ENCODE measurements at regions not wholly inside any gene's neighbourhood (a gene's known extent, or its start where the extent isn't known, plus 50 kb on each side); places are given as distances from the start of the nearest gene placed in this dataset.
"Not testable (repeated sequence)": the region's sequence is repeated elsewhere in the genome, so short reads cannot be mapped to it uniquely, and the experiment has no call there.

- no peak for TF ChIP-seq CTCF (IDR thresholded peaks at IDR 0.05; ENCODE audit: insufficient read depth, low read length, poor library complexity, severe bottlenecking)
- Histone ChIP-seq H3K36me3 (ENCODE audit: control insufficient read depth, insufficient read depth, low read length) (no peaks in the 10 kb centered on the region), H3K4me3 (ENCODE audit: low read depth, low read length) (no peak overlapping the region), H3K27me3 (ENCODE audit: control insufficient read depth, insufficient read depth, low read length) (no peaks in the 10 kb centered on the region)
- no peak for DNase-seq (ENCODE audit: low read depth)
These were observed 95.5 kb upstream of the CREB1 start for GRCh38 chr2:207434306-207434705.

- TF ChIP-seq CTCF (IDR thresholded peaks at IDR 0.05; ENCODE audit: insufficient read depth, low read length, poor library complexity, severe bottlenecking), result no peak
- Histone ChIP-seq H3K27me3 (ENCODE audit: control insufficient read depth, insufficient read depth, low read length) (no peaks in the 10 kb centered on the region), H3K36me3 (ENCODE audit: control insufficient read depth, insufficient read depth, low read length) (no peaks in the 10 kb centered on the region)
These were observed 94.8 kb upstream of the CREB1 start for GRCh38 chr2:207434899-207435465.

GRCh38 chr2:207437136-207437523 is 92.6 kb upstream of the CREB1 start:
- TF ChIP-seq CTCF (IDR thresholded peaks at IDR 0.05; ENCODE audit: insufficient read depth, low read length, poor library complexity, severe bottlenecking), result no peak
- Histone ChIP-seq H3K27me3 (ENCODE audit: control insufficient read depth, insufficient read depth, low read length) (no peaks in the 10 kb centered on the region), H3K4me3 (ENCODE audit: low read depth, low read length) (no peak overlapping the region), H3K36me3 (ENCODE audit: control insufficient read depth, insufficient read depth, low read length) (no peaks in the 10 kb centered on the region)
- no peak for DNase-seq (ENCODE audit: low read depth)

More at GRCh38 chr2:207434899-207435465, 94.8 kb upstream of the CREB1 start:
- DNase-seq (ENCODE audit: low read depth), result no peak
- H3K4me3 ChIP-seq (ENCODE audit: low read depth, low read length), result no peak overlapping the region

- no peak for TF ChIP-seq CTCF (IDR thresholded peaks at IDR 0.05; ENCODE audit: insufficient read depth, low read length, poor library complexity, severe bottlenecking)
- H3K27me3 ChIP-seq (ENCODE audit: control insufficient read depth, insufficient read depth, low read length), result no peaks in the 10 kb centered on the region
- DNase-seq (ENCODE audit: low read depth), result no peak
These were observed 92.1 kb upstream of the CREB1 start for GRCh38 chr2:207437524-207438143.

GRCh38 chr2:207438414-207439126 is 91.2 kb upstream of the CREB1 start:
- Histone ChIP-seq H3K27me3 (ENCODE audit: control insufficient read depth, insufficient read depth, low read length) (no peaks in the 10 kb centered on the region), H3K36me3 (ENCODE audit: control insufficient read depth, insufficient read depth, low read length) (no peaks in the 10 kb centered on the region), H3K4me3 (ENCODE audit: low read depth, low read length) (no peak overlapping the region)
- TF ChIP-seq CTCF (IDR thresholded peaks at IDR 0.05; ENCODE audit: insufficient read depth, low read length, poor library complexity, severe bottlenecking), result no peak
- DNase-seq (ENCODE audit: low read depth), result no peak

More at GRCh38 chr2:207437524-207438143, 92.1 kb upstream of the CREB1 start:
- H3K4me3 ChIP-seq (ENCODE audit: low read depth, low read length), result no peak overlapping the region
- no peaks in the 10 kb centered on the region for H3K36me3 ChIP-seq (ENCODE audit: control insufficient read depth, insufficient read depth, low read length)

- not testable (repeated sequence) for H3K36me3 ChIP-seq (ENCODE audit: control insufficient read depth, insufficient read depth, low read length); H3K4me3 ChIP-seq (ENCODE audit: low read depth, low read length); H3K27me3 ChIP-seq (ENCODE audit: control insufficient read depth, insufficient read depth, low read length); DNase-seq (ENCODE audit: low read depth)
These were observed 89.9 kb upstream of the CREB1 start for GRCh38 chr2:207439881-207440280.

Measured in kidney epithelial cell (primary cell).